ENCODE measurements at regions not wholly inside any gene's neighbourhood (a gene's known extent, or its start where the extent isn't known, plus 50 kb on each side); places are given as distances from the start of the nearest gene placed in this dataset.

- Mint-ChIP-seq H3K9me3 (peaks cover 0 to 4% of the 10 kb centered on the region in 2 donors), H3K27me3 (ENCODE audit: low read depth) (peaks cover 7% of the 10 kb centered on the region), H3K36me3 (ENCODE audit: insufficient read depth in 2 of 2) (peaks cover 2 to 4% of the 10 kb centered on the region in 2 donors), H3K4me3 (no peak overlapping the region), H3K4me1 (ENCODE audit: low read depth) (peaks cover 57% of the 10 kb centered on the region), H3K27ac (no peak overlapping the region)
- ATAC-seq (replicated peaks in 1 of 2) (no peak), DNase-seq (no peak)
Observed at GRCh38 chr3:72539856-72540255, 308.4 kb downstream of the SHQ1 start.

GRCh38 chr3:72538070-72538745, 310.0 kb downstream of the SHQ1 start:
- peaks cover 16% of the 10 kb centered on the region for H3K27me3 Mint-ChIP-seq (ENCODE audit: low read depth)
- peaks cover 7 to 10% of the 10 kb centered on the region in 2 donors for H3K36me3 Mint-ChIP-seq (ENCODE audit: insufficient read depth in 2 of 2)
- H3K9me3 Mint-ChIP-seq, result peaks cover 9 to 11% of the 10 kb centered on the region in 2 donors
- H3K4me3 Mint-ChIP-seq, result no peak overlapping the region
- H3K27ac Mint-ChIP-seq, result no peak overlapping the region
- ATAC-seq (replicated peaks in 1 of 2) (peak; percentile 73 to 77), DNase-seq (peak; percentile 8 to 33)
- peaks cover 59% of the 10 kb centered on the region for H3K4me1 Mint-ChIP-seq (ENCODE audit: low read depth)

- peaks cover 9 to 11% of the 10 kb centered on the region in 2 donors for H3K9me3 Mint-ChIP-seq
- peaks cover 20% of the 10 kb centered on the region for H3K27me3 Mint-ChIP-seq (ENCODE audit: low read depth)
- H3K36me3 Mint-ChIP-seq (ENCODE audit: insufficient read depth in 2 of 2), result peaks cover 7 to 8% of the 10 kb centered on the region in 2 donors
- no peak for ATAC-seq (replicated peaks in 1 of 2)
- H3K4me1 Mint-ChIP-seq (ENCODE audit: low read depth), result peaks cover 54% of the 10 kb centered on the region
- H3K27ac Mint-ChIP-seq, result no peak overlapping the region
- DNase-seq, result no peak
- H3K4me3 Mint-ChIP-seq, result no peak overlapping the region
Observed at GRCh38 chr3:72537448-72537847, 310.8 kb downstream of the SHQ1 start.

GRCh38 chr3:72536878-72537267, 311.4 kb downstream of the SHQ1 start:
- Mint-ChIP-seq H3K9me3 (peaks cover 9 to 11% of the 10 kb centered on the region in 2 donors), H3K4me1 (ENCODE audit: low read depth) (peaks cover 59% of the 10 kb centered on the region), H3K27ac (no peak overlapping the region), H3K27me3 (ENCODE audit: low read depth) (peaks cover 25% of the 10 kb centered on the region), H3K36me3 (ENCODE audit: insufficient read depth in 2 of 2) (peaks cover 7 to 8% of the 10 kb centered on the region in 2 donors), H3K4me3 (no peak overlapping the region)
- ATAC-seq (replicated peaks in 1 of 2) (no peak), DNase-seq (no peak)

- ATAC-seq (replicated peaks in 1 of 2) (peak in 1 of 2 donors; percentile 29), DNase-seq (no peak)
- no peak overlapping the region for H3K4me3 Mint-ChIP-seq
- peaks cover 7% of the 10 kb centered on the region in 2 donors for H3K36me3 Mint-ChIP-seq (ENCODE audit: insufficient read depth in 2 of 2)
- peaks cover 26% of the 10 kb centered on the region for H3K27me3 Mint-ChIP-seq (ENCODE audit: low read depth)
- no peak overlapping the region for H3K27ac Mint-ChIP-seq
- H3K9me3 Mint-ChIP-seq, result peaks cover 9% of the 10 kb centered on the region in 2 donors
- peaks cover 63% of the 10 kb centered on the region for H3K4me1 Mint-ChIP-seq (ENCODE audit: low read depth)
Observed at GRCh38 chr3:72536206-72536877, 311.9 kb downstream of the SHQ1 start.

- Mint-ChIP-seq H3K27ac (no peak overlapping the region), H3K9me3 (peaks cover 8 to 9% of the 10 kb centered on the region in 2 donors), H3K4me1 (ENCODE audit: low read depth) (peaks cover 63% of the 10 kb centered on the region), H3K27me3 (ENCODE audit: low read depth) (peaks cover 26% of the 10 kb centered on the region), H3K36me3 (ENCODE audit: insufficient read depth in 2 of 2) (peaks cover 7% of the 10 kb centered on the region in 2 donors), H3K4me3 (no peak overlapping the region)
- no peak for DNase-seq
- peak; percentile 34 to 39 for ATAC-seq (replicated peaks in 1 of 2)
Observed at GRCh38 chr3:72535772-72536171, 312.5 kb downstream of the SHQ1 start.

- peak overlapping the region; percentile 20 for H3K27ac Mint-ChIP-seq
- peaks cover 26% of the 10 kb centered on the region for H3K27me3 Mint-ChIP-seq (ENCODE audit: low read depth)
- ATAC-seq (replicated peaks in 1 of 2) (no peak), DNase-seq (no peak)
- no peak overlapping the region for H3K4me3 Mint-ChIP-seq
- H3K36me3 Mint-ChIP-seq (ENCODE audit: insufficient read depth in 2 of 2), result peaks cover 7% of the 10 kb centered on the region in 2 donors
- peaks cover 8 to 9% of the 10 kb centered on the region in 2 donors for H3K9me3 Mint-ChIP-seq
- H3K4me1 Mint-ChIP-seq (ENCODE audit: low read depth), result peaks cover 49% of the 10 kb centered on the region
Observed at GRCh38 chr3:72533591-72534473, 314.4 kb downstream of the SHQ1 start.

GRCh38 chr3:72530426-72530825, 317.8 kb downstream of the SHQ1 start:
- no peak for ATAC-seq (replicated peaks in 1 of 2)
- H3K4me1 Mint-ChIP-seq (ENCODE audit: low read depth), result peaks cover 24% of the 10 kb centered on the region

GRCh38 chr3:72529081-72529480, 319.2 kb downstream of the SHQ1 start:
- ATAC-seq (replicated peaks in 1 of 2), result no peak
- Mint-ChIP-seq H3K27me3 (ENCODE audit: low read depth) (peaks cover 25% of the 10 kb centered on the region), H3K36me3 (ENCODE audit: insufficient read depth in 2 of 2) (peaks cover 5 to 7% of the 10 kb centered on the region in 2 donors)

More at GRCh38 chr3:72530426-72530825, 317.8 kb downstream of the SHQ1 start:
- H3K36me3 Mint-ChIP-seq (ENCODE audit: insufficient read depth in 2 of 2), result peaks cover 5 to 7% of the 10 kb centered on the region in 2 donors
- no peak overlapping the region for H3K27ac Mint-ChIP-seq
- DNase-seq, result no peak
- H3K27me3 Mint-ChIP-seq (ENCODE audit: low read depth), result peaks cover 26% of the 10 kb centered on the region
- no peak overlapping the region for H3K4me3 Mint-ChIP-seq
- H3K9me3 Mint-ChIP-seq, result peaks cover 8 to 9% of the 10 kb centered on the region in 2 donors

GRCh38 chr3:72523429-72524151, 324.7 kb downstream of the SHQ1 start:
- H3K9me3 Mint-ChIP-seq, result peaks cover 3 to 5% of the 10 kb centered on the region in 2 donors
- H3K4me3 Mint-ChIP-seq, result peak overlapping the region; percentile 55 to 62
- H3K36me3 Mint-ChIP-seq (ENCODE audit: insufficient read depth in 2 of 2), result peaks cover 3% of the 10 kb centered on the region in 2 donors
- no peak for DNase-seq
- peaks cover 7% of the 10 kb centered on the region for H3K27me3 Mint-ChIP-seq (ENCODE audit: low read depth)
- no peak for ATAC-seq (replicated peaks in 1 of 2)
- peaks cover 52% of the 10 kb centered on the region for H3K4me1 Mint-ChIP-seq (ENCODE audit: low read depth)
- peak overlapping the region; percentile 3 for H3K27ac Mint-ChIP-seq

More at GRCh38 chr3:72529081-72529480, 319.2 kb downstream of the SHQ1 start:
- no peak for DNase-seq
- Mint-ChIP-seq H3K4me3 (no peak overlapping the region), H3K4me1 (ENCODE audit: low read depth) (peaks cover 22% of the 10 kb centered on the region), H3K9me3 (peaks cover 8 to 9% of the 10 kb centered on the region in 2 donors), H3K27ac (no peak overlapping the region)

- peaks cover 3% of the 10 kb centered on the region in 2 donors for H3K36me3 Mint-ChIP-seq (ENCODE audit: insufficient read depth in 2 of 2)
- H3K9me3 Mint-ChIP-seq, result peaks cover 3 to 5% of the 10 kb centered on the region in 2 donors
- ATAC-seq (replicated peaks in 1 of 2) (peak; percentile 97), DNase-seq (peak; percentile 81 to 85)
- H3K27ac Mint-ChIP-seq, result peak overlapping the region; percentile 60
- peak overlapping the region; percentile 47 to 80 for H3K4me3 Mint-ChIP-seq
- H3K27me3 Mint-ChIP-seq (ENCODE audit: low read depth), result no peaks in the 10 kb centered on the region
- H3K4me1 Mint-ChIP-seq (ENCODE audit: low read depth), result peaks cover 61% of the 10 kb centered on the region
Observed at GRCh38 chr3:72520690-72521308, 327.4 kb downstream of the SHQ1 start.
